Fibroblast of pulmonary artery (primary cell): ENCODE measurements at regions not wholly inside any gene's neighbourhood (a gene's known extent, or its start where the extent isn't known, plus 50 kb on each side); places are given as distances from the start of the nearest gene placed in this dataset.
"Not testable (repeated sequence)": the region's sequence is repeated elsewhere in the genome, so short reads cannot be mapped to it uniquely, and the experiment has no call there.

Experiments
- DNase-seq: peaks from one replicate; pipeline ENCODE4 v3.0.0-alpha.2; 2010; ENCODE audit warnings: low read depth
- H3K4me3 ChIP-seq: replicated peaks from 2 replicates; pipeline ENCODE4 v1.5.1; 2011; ENCODE audit warnings: low read depth, mild to moderate bottlenecking, control low read depth, low read length, moderate library complexity
- CTCF ChIP-seq: IDR thresholded peaks from 2 replicates; pipeline ENCODE4 v1.5.1; 2011; ENCODE audit warnings: mild to moderate bottlenecking, control low read depth, low read length, inconsistent platforms; ENCODE audit errors: missing control alignments

- H3K4me3 ChIP-seq: no peak overlapping the region
- DNase-seq: no peak
- TF ChIP-seq CTCF: no peak
These were observed 107.9 kb upstream of the ECI2 start for GRCh38 chr6:4243237-4243636.

GRCh38 chr6:4242601-4243000, 107.2 kb upstream of the ECI2 start:
- no peak for TF ChIP-seq CTCF
- DNase-seq: no peak
- H3K4me3 ChIP-seq: no peak overlapping the region

GRCh38 chr6:4240148-4240547, 104.8 kb upstream of the ECI2 start:
- no peak overlapping the region for H3K4me3 ChIP-seq
- TF ChIP-seq CTCF: no peak
- peak; percentile 4 for DNase-seq

- no peak for TF ChIP-seq CTCF
- DNase-seq: no peak
- H3K4me3 ChIP-seq: no peak overlapping the region
These were observed 89.9 kb upstream of the ECI2 start for GRCh38 chr6:4225161-4225872.

- peak; percentile 25 for DNase-seq
These were observed 88.9 kb upstream of the ECI2 start for GRCh38 chr6:4224067-4224978.

GRCh38 chr6:4220558-4220957, 85.2 kb upstream of the ECI2 start:
- peak; percentile 47 for DNase-seq
- H3K4me3 ChIP-seq: no peak overlapping the region
- no peak for TF ChIP-seq CTCF

More at GRCh38 chr6:4224067-4224978, 88.9 kb upstream of the ECI2 start:
- TF ChIP-seq CTCF: no peak
- no peak overlapping the region for H3K4me3 ChIP-seq

GRCh38 chr6:4218619-4219317, 83.4 kb upstream of the ECI2 start:
- DNase-seq: not testable (repeated sequence)

More at GRCh38 chr6:4218619-4219317, 83.4 kb upstream of the ECI2 start:
- H3K4me3 ChIP-seq: not testable (repeated sequence)
